K562 (cell line): ENCODE measurements at regions not wholly inside any gene's neighbourhood (a gene's known extent, or its start where the extent isn't known, plus 50 kb on each side); places are given as distances from the start of the nearest gene placed in this dataset.

ENCODE experiments used
- ATAC-seq: fragments of 200-7000 bp; cut with Tn5 transposase; 3 replicates; pipeline ENCODE4 v1.9.1; 2020; ENCODE audit warnings: moderate library complexity
- BruUV-seq: library from RNA; stranded (reverse); fragments of 400-500 nt; replicated peaks from 2 replicates; lab custom pipeline; 2021; lab: Mats Ljungman, UMichigan
- CTCF ChIA-PET: fragments of 300-600 bp; formaldehyde crosslinking; extraction: SDS; loops from one replicate; lab custom pipeline; 2021; ENCODE audit warnings: low intra/inter-chr PET ratio; lab: Yijun Ruan, JAX
- POLR2A ChIA-PET: fragments of 300-600, 350-650 bp; sonication (Branson Sonifier 250); formaldehyde crosslinking; extraction: SDS; loops from one replicate; lab custom pipeline; 2021; ENCODE audit warnings: antibody characterized with exemption, inconsistent platforms; lab: Yijun Ruan, JAX
- DNase-seq, 4 experiments: peaks; one replicate each; pipeline versions ENCODE4 v3.0.0 to v3.0.0-alpha.2; 2011 to 2018; ENCODE audit warnings: low spot score in 3 of 4, mixed read lengths in 3 of 4; ENCODE audit errors: extremely low read depth in 1 of 4
- FAIRE-seq: peaks from 2 replicates; lab custom pipeline; 2011; peaks lifted over from hg19 to GRCh38; lab: Jason Lieb, UNC
- H2AFZ ChIP-seq: 2 replicates; pipeline ENCODE4 v1.6.0; 2011; ENCODE audit warnings: low read depth, low read length, control low read depth, inconsistent platforms
- H3K27ac ChIP-seq: fragments of 200-600 bp; 3 replicates; pipeline ENCODE4 v1.8.0; 2011; ENCODE audit warnings: low read depth, mild to moderate bottlenecking, control low read depth, inconsistent platforms, low read length, moderate library complexity, mixed read lengths; ENCODE audit errors: extremely low read depth
- H3K27me3 ChIP-seq, 2 experiments: fragments of 300-600 bp in 1 of 2; 2 replicates in 1 of 2; 3 replicates in 1 of 2; pipeline versions ENCODE4 v1.6.0 to v1.8.0; 2011; ENCODE audit warnings: inconsistent platforms in 2 of 2, low read length in 2 of 2, mild to moderate bottlenecking in 1 of 2, mixed read lengths in 1 of 2, moderate library complexity in 1 of 2; ENCODE audit not compliant: control insufficient read depth in 2 of 2, insufficient read depth in 2 of 2
- H3K36me3 ChIP-seq: fragments of 300-600 bp; 3 replicates; pipeline ENCODE4 v1.8.0; 2011; ENCODE audit warnings: mild to moderate bottlenecking, low read length, inconsistent platforms; ENCODE audit not compliant: control insufficient read depth, insufficient read depth
- H3K4me1 ChIP-seq, 2 experiments: fragments of 200-600 bp in 1 of 2; replicated peaks in 1 of 2; 2 replicates in 1 of 2; 3 replicates in 1 of 2; pipeline versions ENCODE4 v1.5.1 to v1.8.0; 2011; ENCODE audit warnings: inconsistent platforms in 2 of 2, low read length in 2 of 2, mild to moderate bottlenecking in 1 of 2, mixed read lengths in 1 of 2, moderate library complexity in 1 of 2; ENCODE audit not compliant: control insufficient read depth in 2 of 2, insufficient read depth in 2 of 2
- H3K4me2 ChIP-seq: 2 replicates; pipeline ENCODE4 v1.6.1; 2011; ENCODE audit warnings: low read length, control low read depth, inconsistent platforms, mixed read lengths; ENCODE audit not compliant: insufficient read depth
- H3K4me3 ChIP-seq: fragments of 200-600 bp; sonication (generic), shearing (Covaris generic); 2 replicates; pipeline ENCODE4 v1.5.1; 2016; ENCODE audit warnings: control low read depth, inconsistent platforms
- H3K79me2 ChIP-seq: fragments of 200-600 bp; 3 replicates; pipeline ENCODE4 v1.8.0; 2011; ENCODE audit warnings: low read length, inconsistent platforms; ENCODE audit not compliant: control insufficient read depth, insufficient read depth
- H3K9ac ChIP-seq, 2 experiments: 2 replicates each; pipeline versions ENCODE4 v1.6.0 to v1.6.1; 2011; ENCODE audit warnings: low read depth in 2 of 2, low read length in 2 of 2, control low read depth in 1 of 2, inconsistent platforms in 1 of 2, mild to moderate bottlenecking in 1 of 2, mixed read lengths in 1 of 2; ENCODE audit not compliant: insufficient read depth in 1 of 2
- H3K9me1 ChIP-seq: one replicate; pipeline ENCODE4 v1.6.0; 2011; ENCODE audit warnings: inconsistent platforms, mild to moderate bottlenecking, low read length, moderate library complexity; ENCODE audit not compliant: control insufficient read depth, insufficient read depth
- H3K9me3 ChIP-seq: replicated peaks from 2 replicates; pipeline ENCODE4 v1.5.1; 2011; ENCODE audit warnings: low read depth, low read length, inconsistent platforms; ENCODE audit not compliant: control insufficient read depth, insufficient read depth
- H4K20me1 ChIP-seq: replicated peaks from 2 replicates; pipeline ENCODE4 v1.6.1; 2011; ENCODE audit warnings: low read length, inconsistent platforms, mixed read lengths; ENCODE audit not compliant: control insufficient read depth, insufficient read depth
- CBFA2T2 ChIP-seq: fragments of 450-650 bp; conservative IDR thresholded peaks from 2 replicates; pipeline ENCODE4 v1.6.1; 2017; ENCODE audit warnings: mild to moderate bottlenecking
- DACH1 ChIP-seq: fragments of 450-650 bp; IDR thresholded peaks from 2 replicates; pipeline ENCODE4 v1.6.1; 2018; ENCODE audit not compliant: partially characterized antibody
- HLTF ChIP-seq: fragments of 450-650 bp; IDR thresholded peaks from 2 replicates; pipeline ENCODE4 v1.6.1; 2016
- SAFB ChIP-seq: fragments of 200-400 bp; formaldehyde crosslinking; IDR thresholded peaks from 2 replicates; pipeline ENCODE4 v1.6.1; 2017; ENCODE audit warnings: low read depth, low read length, borderline replicate concordance
- ZBTB1 ChIP-seq: sonication (generic); formaldehyde crosslinking; IDR thresholded peaks from 2 replicates; pipeline ENCODE4 v1.8.1; 2023; ENCODE audit warnings: missing genetic modification reagents, low read depth, mild to moderate bottlenecking, borderline replicate concordance
- ZFP30 ChIP-seq: fragments of 250-450 bp; sonication (Bioruptor Pico); IDR thresholded peaks from 2 replicates; pipeline ENCODE4 v1.8.0; 2022; ENCODE audit warnings: moderate library complexity, mild to moderate bottlenecking, inconsistent platforms, borderline replicate concordance
- ZNF780A ChIP-seq: fragments of 250-450 bp; sonication (Bioruptor Pico); IDR thresholded peaks from 2 replicates; pipeline ENCODE4 v1.5.0; 2021; ENCODE audit warnings: mild to moderate bottlenecking
- WGBS: fragments of 100-300 bp; shearing (Covaris generic); methylation state at CpG from one replicate; pipeline ENCODE4 v1.1.6; 2016; ENCODE audit warnings: low coverage, mixed read lengths; ENCODE audit not compliant: insufficient coverage; ENCODE audit errors: missing lambda C conversion rate; 5-methylcytosine and 5-hydroxymethylcytosine counted together
- in situ Hi-C: fragments of 300-500 bp; cut with MboI; formaldehyde crosslinking; loops from 4 replicates; pipeline ENCODE4 v1.15.0; 2018; ENCODE audit warnings: inconsistent platforms, mixed read lengths
- intact Hi-C: fragments of 100-400 bp; cut with micrococcal nuclease; formaldehyde crosslinking; loops from 2 replicates; pipeline ENCODE4 v1.14.2; 2022
- TF ChIP-seq, protein P1 (sequence below): fragments of 450-650 bp; formaldehyde crosslinking; conservative IDR thresholded peaks from 2 replicates; pipeline ENCODE4 v1.4.0; 2022; ENCODE audit warnings: mild to moderate bottlenecking, missing genetic modification characterization
- TF ChIP-seq, protein P2 (sequence below): sonication (generic); formaldehyde crosslinking; IDR thresholded peaks from 2 replicates; pipeline ENCODE4 v1.8.0; 2022; ENCODE audit warnings: mild to moderate bottlenecking, missing genetic modification reagents
- TF ChIP-seq, protein P3 (sequence below): sonication (generic); formaldehyde crosslinking; IDR thresholded peaks from 2 replicates; pipeline ENCODE4 v1.8.0; 2023; ENCODE audit warnings: mild to moderate bottlenecking, missing genetic modification reagents

DNA sequence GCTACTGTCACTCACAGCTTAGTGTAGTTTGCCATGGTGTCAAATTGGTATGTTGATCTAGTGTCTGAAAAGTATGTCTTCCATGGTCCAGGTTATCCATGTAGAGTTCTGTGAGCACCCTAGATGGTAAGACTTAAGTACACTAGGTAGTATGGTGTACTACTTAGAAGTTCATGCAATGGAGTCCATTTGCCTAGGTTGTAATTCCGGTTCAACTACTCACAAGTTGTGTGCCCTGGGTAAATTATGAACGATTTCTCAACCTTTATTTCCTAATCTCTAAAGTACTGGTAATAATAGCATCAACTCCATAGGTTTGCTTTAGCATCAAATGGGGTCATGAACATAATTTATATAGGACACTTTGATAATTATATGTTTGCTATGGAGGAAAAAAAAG is 666.2 kb upstream of the CELF2 start:
- Histone ChIP-seq H2AFZ (no peak overlapping the region), H3K27me3 (no peaks in the 10 kb centered on the region), H3K9ac (no peak overlapping the region), H4K20me1 (no peaks in the 10 kb centered on the region), H3K79me2 (no peaks in the 10 kb centered on the region), H3K4me1 (no peaks in the 10 kb centered on the region), H3K4me2 (no peak overlapping the region), H3K4me3 (no peak overlapping the region), H3K36me3 (no peaks in the 10 kb centered on the region), H3K9me1 (no peaks in the 10 kb centered on the region), H3K9me3 (0 out of 2 replicates have a peak, but pooled peaks cover 2% of the 10 kb centered on the region), H3K27ac (no peak overlapping the region)
- no peak for DNase-seq
- BruUV-seq = no TSS peak
- intact Hi-C loops = no loop called here
- POLR2A ChIA-PET = no interaction called here
- no peak for ATAC-seq
- WGBS = 0% methylated on average over 2 of the region's 2 CpGs
- in situ Hi-C loops = no loop called here
- no peak for FAIRE-seq
- CTCF ChIA-PET = no interaction called here
- TF ChIP-seq CBFA2T2 = no peak
- TF ChIP-seq, protein P1, sequence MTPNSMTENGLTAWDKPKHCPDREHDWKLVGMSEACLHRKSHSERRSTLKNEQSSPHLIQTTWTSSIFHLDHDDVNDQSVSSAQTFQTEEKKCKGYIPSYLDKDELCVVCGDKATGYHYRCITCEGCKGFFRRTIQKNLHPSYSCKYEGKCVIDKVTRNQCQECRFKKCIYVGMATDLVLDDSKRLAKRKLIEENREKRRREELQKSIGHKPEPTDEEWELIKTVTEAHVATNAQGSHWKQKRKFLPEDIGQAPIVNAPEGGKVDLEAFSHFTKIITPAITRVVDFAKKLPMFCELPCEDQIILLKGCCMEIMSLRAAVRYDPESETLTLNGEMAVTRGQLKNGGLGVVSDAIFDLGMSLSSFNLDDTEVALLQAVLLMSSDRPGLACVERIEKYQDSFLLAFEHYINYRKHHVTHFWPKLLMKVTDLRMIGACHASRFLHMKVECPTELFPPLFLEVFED (CRISPR knock-in tag) = no peak
- TF ChIP-seq, protein P2, sequence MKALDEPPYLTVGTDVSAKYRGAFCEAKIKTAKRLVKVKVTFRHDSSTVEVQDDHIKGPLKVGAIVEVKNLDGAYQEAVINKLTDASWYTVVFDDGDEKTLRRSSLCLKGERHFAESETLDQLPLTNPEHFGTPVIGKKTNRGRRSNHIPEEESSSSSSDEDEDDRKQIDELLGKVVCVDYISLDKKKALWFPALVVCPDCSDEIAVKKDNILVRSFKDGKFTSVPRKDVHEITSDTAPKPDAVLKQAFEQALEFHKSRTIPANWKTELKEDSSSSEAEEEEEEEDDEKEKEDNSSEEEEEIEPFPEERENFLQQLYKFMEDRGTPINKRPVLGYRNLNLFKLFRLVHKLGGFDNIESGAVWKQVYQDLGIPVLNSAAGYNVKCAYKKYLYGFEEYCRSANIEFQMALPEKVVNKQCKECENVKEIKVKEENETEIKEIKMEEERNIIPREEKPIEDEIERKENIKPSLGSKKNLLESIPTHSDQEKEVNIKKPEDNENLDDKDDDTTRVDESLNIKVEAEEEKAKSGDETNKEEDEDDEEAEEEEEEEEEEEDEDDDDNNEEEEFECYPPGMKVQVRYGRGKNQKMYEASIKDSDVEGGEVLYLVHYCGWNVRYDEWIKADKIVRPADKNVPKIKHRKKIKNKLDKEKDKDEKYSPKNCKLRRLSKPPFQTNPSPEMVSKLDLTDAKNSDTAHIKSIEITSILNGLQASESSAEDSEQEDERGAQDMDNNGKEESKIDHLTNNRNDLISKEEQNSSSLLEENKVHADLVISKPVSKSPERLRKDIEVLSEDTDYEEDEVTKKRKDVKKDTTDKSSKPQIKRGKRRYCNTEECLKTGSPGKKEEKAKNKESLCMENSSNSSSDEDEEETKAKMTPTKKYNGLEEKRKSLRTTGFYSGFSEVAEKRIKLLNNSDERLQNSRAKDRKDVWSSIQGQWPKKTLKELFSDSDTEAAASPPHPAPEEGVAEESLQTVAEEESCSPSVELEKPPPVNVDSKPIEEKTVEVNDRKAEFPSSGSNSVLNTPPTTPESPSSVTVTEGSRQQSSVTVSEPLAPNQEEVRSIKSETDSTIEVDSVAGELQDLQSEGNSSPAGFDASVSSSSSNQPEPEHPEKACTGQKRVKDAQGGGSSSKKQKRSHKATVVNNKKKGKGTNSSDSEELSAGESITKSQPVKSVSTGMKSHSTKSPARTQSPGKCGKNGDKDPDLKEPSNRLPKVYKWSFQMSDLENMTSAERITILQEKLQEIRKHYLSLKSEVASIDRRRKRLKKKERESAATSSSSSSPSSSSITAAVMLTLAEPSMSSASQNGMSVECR = no peak
- TF ChIP-seq ZNF780A (CRISPR knock-in tag) = no peak
- TF ChIP-seq, protein P3, sequence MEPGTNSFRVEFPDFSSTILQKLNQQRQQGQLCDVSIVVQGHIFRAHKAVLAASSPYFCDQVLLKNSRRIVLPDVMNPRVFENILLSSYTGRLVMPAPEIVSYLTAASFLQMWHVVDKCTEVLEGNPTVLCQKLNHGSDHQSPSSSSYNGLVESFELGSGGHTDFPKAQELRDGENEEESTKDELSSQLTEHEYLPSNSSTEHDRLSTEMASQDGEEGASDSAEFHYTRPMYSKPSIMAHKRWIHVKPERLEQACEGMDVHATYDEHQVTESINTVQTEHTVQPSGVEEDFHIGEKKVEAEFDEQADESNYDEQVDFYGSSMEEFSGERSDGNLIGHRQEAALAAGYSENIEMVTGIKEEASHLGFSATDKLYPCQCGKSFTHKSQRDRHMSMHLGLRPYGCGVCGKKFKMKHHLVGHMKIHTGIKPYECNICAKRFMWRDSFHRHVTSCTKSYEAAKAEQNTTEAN (CRISPR knock-in tag) = no peak
- no peak for TF ChIP-seq HLTF
- TF ChIP-seq DACH1 = no peak
- TF ChIP-seq ZBTB1 (CRISPR knock-in tag) = no peak
- no peak for TF ChIP-seq SAFB
- no peak for TF ChIP-seq ZFP30
